ENCODE measurements at regions not wholly inside any gene's neighbourhood (a gene's known extent, or its start where the extent isn't known, plus 50 kb on each side); places are given as distances from the start of the nearest gene placed in this dataset.

DNA sequence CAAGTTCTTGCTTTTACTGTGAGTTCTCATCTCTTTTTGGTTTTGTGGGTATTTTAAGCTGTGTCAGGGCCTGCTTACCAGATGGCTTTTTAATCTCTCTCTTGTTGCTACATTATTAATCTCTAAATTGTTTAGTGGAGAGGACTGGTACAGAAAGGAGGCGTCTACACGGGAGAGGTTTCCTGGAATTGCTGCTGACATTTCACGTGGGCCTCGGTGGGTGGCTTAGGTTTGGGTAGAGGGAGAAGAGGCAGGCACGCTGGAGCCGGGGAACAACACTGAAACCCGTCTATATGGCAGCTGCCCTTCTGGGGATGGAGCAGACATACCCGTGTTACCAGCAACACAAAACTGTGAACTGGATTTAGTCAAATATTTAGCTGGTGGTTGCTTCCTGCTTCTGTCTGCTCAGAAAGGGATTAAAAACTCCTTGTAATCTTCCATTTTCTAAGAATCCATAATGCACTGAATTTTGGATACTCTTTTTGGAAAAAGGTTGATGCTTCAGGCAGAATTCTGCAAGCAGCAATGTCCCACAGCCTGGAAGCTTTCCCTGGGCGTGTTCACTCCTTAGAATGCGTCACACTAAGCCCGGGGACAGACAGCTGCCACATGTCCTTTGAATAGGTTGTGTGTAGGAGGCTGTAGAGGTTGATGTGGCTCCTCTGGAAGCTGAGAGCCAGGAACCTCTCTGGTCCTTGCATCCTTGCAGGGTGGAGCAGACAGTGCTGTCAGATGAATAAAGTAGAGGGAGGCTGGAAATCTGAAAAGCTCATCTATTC is 199.8 kb upstream of the GATB start:
- no peak overlapping the region for H3K27ac ChIP-seq
- in situ Hi-C loops (cut with HindIII; ENCODE audit: low pct_ligation_motif_present, low sequenced_read_pairs): no loop called here

DNA sequence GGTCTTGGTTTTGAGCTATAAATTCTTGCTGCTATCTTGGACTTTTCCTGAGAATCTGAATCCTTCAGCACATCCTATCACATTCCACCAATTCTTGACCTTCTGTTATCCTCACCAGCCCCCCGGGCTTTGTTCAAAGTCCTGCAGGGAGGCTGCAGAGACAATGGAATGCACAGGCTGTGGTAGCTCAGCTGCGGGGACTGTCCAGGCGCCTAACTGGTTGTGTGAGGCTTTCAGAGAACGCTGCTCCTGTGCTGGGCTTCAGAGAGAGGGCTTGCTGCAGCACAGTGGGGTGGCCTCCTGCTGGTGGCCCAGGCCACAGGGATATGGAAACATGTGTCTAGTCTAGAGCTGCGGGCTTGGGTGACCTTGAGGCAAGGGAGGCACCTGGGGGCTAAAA is 196.3 kb upstream of the GATB start:
- in situ Hi-C loops (cut with HindIII; ENCODE audit: low pct_ligation_motif_present, low sequenced_read_pairs): no loop called here
- no peak overlapping the region for H3K27ac ChIP-seq
- TF ChIP-seq, protein P1, sequence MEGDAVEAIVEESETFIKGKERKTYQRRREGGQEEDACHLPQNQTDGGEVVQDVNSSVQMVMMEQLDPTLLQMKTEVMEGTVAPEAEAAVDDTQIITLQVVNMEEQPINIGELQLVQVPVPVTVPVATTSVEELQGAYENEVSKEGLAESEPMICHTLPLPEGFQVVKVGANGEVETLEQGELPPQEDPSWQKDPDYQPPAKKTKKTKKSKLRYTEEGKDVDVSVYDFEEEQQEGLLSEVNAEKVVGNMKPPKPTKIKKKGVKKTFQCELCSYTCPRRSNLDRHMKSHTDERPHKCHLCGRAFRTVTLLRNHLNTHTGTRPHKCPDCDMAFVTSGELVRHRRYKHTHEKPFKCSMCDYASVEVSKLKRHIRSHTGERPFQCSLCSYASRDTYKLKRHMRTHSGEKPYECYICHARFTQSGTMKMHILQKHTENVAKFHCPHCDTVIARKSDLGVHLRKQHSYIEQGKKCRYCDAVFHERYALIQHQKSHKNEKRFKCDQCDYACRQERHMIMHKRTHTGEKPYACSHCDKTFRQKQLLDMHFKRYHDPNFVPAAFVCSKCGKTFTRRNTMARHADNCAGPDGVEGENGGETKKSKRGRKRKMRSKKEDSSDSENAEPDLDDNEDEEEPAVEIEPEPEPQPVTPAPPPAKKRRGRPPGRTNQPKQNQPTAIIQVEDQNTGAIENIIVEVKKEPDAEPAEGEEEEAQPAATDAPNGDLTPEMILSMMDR (IDR thresholded peaks at IDR 0.05; ENCODE audit: low read depth, low read length, missing control alignments): peak; percentile 16
- H3K27me3 ChIP-seq (replicated peaks): no peaks in the 10 kb centered on the region
- H3K36me3 ChIP-seq (replicated peaks): no peaks in the 10 kb centered on the region
- peak; percentile 21 for DNase-seq
- no peak overlapping the region for H3K4me3 ChIP-seq (ENCODE audit: low read depth, low read length)

More for the DNA sequence above, 199.8 kb upstream of the GATB start:
- Histone ChIP-seq H3K36me3 (replicated peaks) (no peaks in the 10 kb centered on the region), H3K4me3 (ENCODE audit: low read depth, low read length) (no peak overlapping the region), H3K27me3 (replicated peaks) (no peaks in the 10 kb centered on the region)
- TF ChIP-seq, protein P1 (IDR thresholded peaks at IDR 0.05; ENCODE audit: low read depth, low read length, missing control alignments): no peak
- DNase-seq: no peak

DNA sequence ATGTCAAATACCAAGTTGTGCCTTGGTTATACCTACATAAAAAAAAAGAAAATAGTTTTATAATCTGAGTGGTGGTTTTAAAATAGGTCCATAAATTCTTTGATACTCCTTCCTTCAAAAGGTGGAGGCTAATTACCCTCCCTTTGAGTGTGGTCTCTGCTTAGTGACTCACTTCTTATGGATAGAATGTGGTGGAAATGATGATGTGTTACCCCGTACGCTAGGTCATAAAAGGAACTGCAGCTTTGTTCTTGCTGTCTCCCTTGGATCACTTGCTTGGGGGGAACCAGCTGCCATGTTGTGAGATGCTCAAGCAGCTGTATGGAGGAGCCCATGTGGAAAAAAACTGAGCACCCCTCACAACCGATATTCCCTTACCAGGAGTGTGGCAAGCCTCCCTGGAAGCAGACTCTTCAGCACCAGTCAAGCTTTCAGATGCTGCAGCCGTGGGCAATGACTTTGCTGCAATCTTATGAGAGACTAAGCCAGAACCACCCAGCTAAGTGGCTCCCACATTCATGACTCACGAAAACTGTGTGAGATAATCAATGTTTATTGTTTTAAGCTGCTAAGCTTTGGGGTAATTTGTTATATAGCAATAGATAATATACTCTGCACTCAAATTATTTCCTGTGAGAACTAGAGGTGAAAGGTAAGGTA is 195.0 kb upstream of the GATB start:
- peak; percentile 30 for DNase-seq
- in situ Hi-C loops (cut with HindIII; ENCODE audit: low pct_ligation_motif_present, low sequenced_read_pairs): no loop called here
- H3K27me3 ChIP-seq (replicated peaks): no peaks in the 10 kb centered on the region
- TF ChIP-seq, protein P1 (IDR thresholded peaks at IDR 0.05; ENCODE audit: low read depth, low read length, missing control alignments): no peak
- H3K4me3 ChIP-seq (ENCODE audit: low read depth, low read length): no peak overlapping the region
- no peaks in the 10 kb centered on the region for H3K36me3 ChIP-seq (replicated peaks)
- H3K27ac ChIP-seq: no peak overlapping the region

DNA sequence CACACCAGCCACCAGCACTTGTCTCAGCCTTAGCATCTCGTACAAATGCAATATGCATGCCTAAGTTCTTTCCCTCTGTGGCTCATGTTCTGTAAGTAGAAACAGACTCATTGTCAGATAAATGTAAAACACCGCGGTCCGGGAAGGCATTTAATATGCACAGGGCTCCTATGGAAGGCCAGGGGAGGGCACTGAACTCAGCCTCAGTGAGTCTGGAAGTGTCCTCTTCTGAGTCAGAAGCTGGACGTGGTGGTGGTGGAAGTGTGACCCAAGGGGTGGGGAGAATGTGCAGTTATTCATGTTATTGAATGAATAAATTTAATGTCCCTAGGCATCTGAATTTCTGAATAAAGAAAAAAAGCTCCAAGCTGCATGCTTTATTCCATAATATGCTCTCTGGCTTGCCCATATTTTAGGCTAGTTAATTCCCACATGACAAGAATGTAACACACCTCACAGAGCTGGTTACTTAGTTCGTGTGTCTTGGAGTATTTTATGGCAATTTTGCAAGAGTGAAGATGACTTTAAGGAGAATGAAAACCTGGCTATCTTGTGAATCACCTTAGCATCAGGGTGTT is 193.1 kb upstream of the GATB start:
- no peak overlapping the region for H3K27ac ChIP-seq
- no peak overlapping the region for H3K4me3 ChIP-seq (ENCODE audit: low read depth, low read length)
- H3K36me3 ChIP-seq (replicated peaks): no peaks in the 10 kb centered on the region
- TF ChIP-seq, protein P1 (IDR thresholded peaks at IDR 0.05; ENCODE audit: low read depth, low read length, missing control alignments): no peak
- no peak for DNase-seq
- no peaks in the 10 kb centered on the region for H3K27me3 ChIP-seq (replicated peaks)
- in situ Hi-C loops (cut with HindIII; ENCODE audit: low pct_ligation_motif_present, low sequenced_read_pairs): no loop called here

DNA sequence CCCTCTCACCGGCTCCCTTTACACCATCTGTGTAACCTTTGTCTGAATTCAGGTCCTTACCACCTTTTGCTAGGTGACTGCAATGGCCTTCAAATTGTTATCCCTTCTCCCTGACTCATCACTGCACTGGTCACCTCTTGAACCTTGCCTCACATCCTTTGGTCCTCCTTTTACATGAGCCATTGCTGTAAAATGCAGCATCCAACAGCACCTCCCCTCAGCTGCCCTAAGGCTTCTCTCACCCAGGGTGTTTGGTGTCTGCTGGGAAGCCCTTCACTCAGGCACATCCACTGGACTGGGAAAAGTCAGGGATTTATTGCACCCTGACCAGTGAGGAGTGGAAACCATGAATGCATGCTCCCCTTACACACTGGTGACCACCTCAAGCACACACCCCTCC is 192.5 kb upstream of the GATB start:
- Histone ChIP-seq H3K27me3 (replicated peaks) (no peaks in the 10 kb centered on the region), H3K4me3 (ENCODE audit: low read depth, low read length) (no peak overlapping the region), H3K27ac (no peak overlapping the region), H3K36me3 (replicated peaks) (no peaks in the 10 kb centered on the region)
- no peak for DNase-seq
- in situ Hi-C loops (cut with HindIII; ENCODE audit: low pct_ligation_motif_present, low sequenced_read_pairs): no loop called here
- TF ChIP-seq, protein P1 (IDR thresholded peaks at IDR 0.05; ENCODE audit: low read depth, low read length, missing control alignments): no peak
